H1 (cell line): ENCODE measurements at regions not wholly inside any gene's neighbourhood (a gene's known extent, or its start where the extent isn't known, plus 50 kb on each side); places are given as distances from the start of the nearest gene placed in this dataset.

Experiments used
- BRCA1 ChIP-seq: IDR thresholded peaks from 2 replicates; pipeline ENCODE4 v1.6.1; 2012; ENCODE audit warnings: low read depth, low read length, improper control_type of control experiment
- CBX5 ChIP-seq: fragments of 300-800, 300-1000 bp; sonication (generic); IDR thresholded peaks from 2 replicates; pipeline ENCODE4 v1.7.1; 2016; ENCODE audit warnings: antibody characterized with exemption, low read length, low read depth
- CEBPB ChIP-seq: IDR thresholded peaks from 2 replicates; pipeline ENCODE4 v1.6.1; 2012; ENCODE audit warnings: low read depth, low read length
- CHD2 ChIP-seq: IDR thresholded peaks from 2 replicates; pipeline ENCODE4 v1.6.1; 2012; ENCODE audit warnings: low read length, improper control_type of control experiment
- EP300 ChIP-seq, 2 experiments: IDR thresholded peaks; 1 replicate in 1 of 2; 2 replicates in 1 of 2; pipeline ENCODE4 v1.6.1; 2011 to 2012; ENCODE audit warnings: low read depth in 2 of 2, low read length in 2 of 2, mild to moderate bottlenecking in 2 of 2, borderline replicate concordance in 1 of 2, inconsistent platforms in 1 of 2, moderate library complexity in 1 of 2
- MAX ChIP-seq: IDR thresholded peaks from 2 replicates; pipeline ENCODE4 v1.6.1; 2012; ENCODE audit warnings: inconsistent platforms
- PHF8 ChIP-seq: fragments of 200-600 bp; sonication (generic); conservative IDR thresholded peaks from 2 replicates; pipeline ENCODE4 v1.7.1; 2012; ENCODE audit warnings: low read depth, mild to moderate bottlenecking, inconsistent platforms, low read length, moderate library complexity
- POLR2A ChIP-seq, 2 experiments: IDR thresholded peaks; 1 replicate in 1 of 2; 2 replicates in 1 of 2; pipeline ENCODE4 v1.6.1; 2011; ENCODE audit warnings: low read depth in 2 of 2, low read length in 2 of 2, mild to moderate bottlenecking in 2 of 2; ENCODE audit errors: control extremely low read depth in 1 of 2
- POLR2AphosphoS5 ChIP-seq: IDR thresholded peaks from 2 replicates; pipeline ENCODE4 v1.6.1; 2011; ENCODE audit warnings: low read depth, low read length
- RAD21 ChIP-seq, 2 experiments: IDR thresholded peaks in 1 of 2; conservative IDR thresholded peaks in 1 of 2; 2 replicates each; pipeline ENCODE4 v1.6.1; 2011; ENCODE audit warnings: low read depth in 2 of 2, low read length in 2 of 2, improper control_type of control experiment in 1 of 2, inconsistent platforms in 1 of 2, mild to moderate bottlenecking in 1 of 2, moderate library complexity in 1 of 2
- RFX5 ChIP-seq: IDR thresholded peaks from 2 replicates; pipeline ENCODE4 v1.6.1; 2011; ENCODE audit warnings: low read depth, low read length, improper control_type of control experiment, borderline replicate concordance
- SIX5 ChIP-seq: IDR thresholded peaks from 2 replicates; pipeline ENCODE4 v1.6.1; 2011; ENCODE audit warnings: mild to moderate bottlenecking, low read depth, low read length
- USF2 ChIP-seq: IDR thresholded peaks from 2 replicates; pipeline ENCODE4 v1.6.1; 2011; ENCODE audit warnings: low read length, improper control_type of control experiment
- TF ChIP-seq, protein P1 (sequence below), 3 experiments: IDR thresholded peaks; 1 replicate in 2 of 3; 2 replicates in 1 of 3; pipeline versions ENCODE4 v1.5.1 to v1.6.1; 2011; ENCODE audit warnings: low read length in 3 of 3, mild to moderate bottlenecking in 3 of 3, inconsistent platforms in 2 of 3, low read depth in 1 of 3, moderate library complexity in 1 of 3; ENCODE audit not compliant: insufficient read depth in 1 of 3; ENCODE audit errors: control extremely low read depth in 1 of 3

DNA sequence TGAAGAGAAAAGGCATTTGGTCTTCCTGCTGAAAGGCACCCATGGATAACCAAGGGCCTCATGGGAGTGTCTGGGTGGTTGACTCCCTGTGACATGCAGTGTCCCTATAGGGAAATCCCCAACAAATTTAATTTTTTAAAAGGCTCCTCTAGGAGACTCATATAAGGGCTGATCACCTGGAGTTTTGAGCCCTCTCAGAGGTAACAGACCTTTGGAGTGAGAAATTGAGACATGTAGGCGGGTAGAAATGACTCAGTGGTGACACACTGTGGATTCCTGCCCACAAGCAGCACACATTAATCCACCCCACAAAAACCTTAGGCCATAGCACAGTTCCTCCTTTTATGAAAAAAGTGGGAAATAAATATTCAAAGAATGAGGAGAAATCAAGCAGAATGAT lies 557.0 kb upstream of the CNTNAP5 start:
- TF ChIP-seq POLR2A (IDR thresholded peaks at IDR 0.05; ENCODE audit: control extremely low read depth in 1 of 2, low read depth in 2 of 2, low read length in 2 of 2) (no peak), SIX5 (no peak), RAD21 (IDR thresholded peaks at IDR 0.05 in 1 of 2, conservative IDR thresholded peaks at IDR 0.05 in 1 of 2; ENCODE audit: low read depth in 2 of 2, low read length in 2 of 2) (no peak), CEBPB (no peak), CBX5 (no peak), CHD2 (no peak), BRCA1 (no peak), USF2 (no peak), PHF8 (no peak), EP300 (IDR thresholded peaks at IDR 0.05; ENCODE audit: borderline replicate concordance in 1 of 2, low read depth in 2 of 2, low read length in 2 of 2) (no peak), POLR2AphosphoS5 (no peak), RFX5 (no peak), MAX (no peak)
- TF ChIP-seq, protein P1, sequence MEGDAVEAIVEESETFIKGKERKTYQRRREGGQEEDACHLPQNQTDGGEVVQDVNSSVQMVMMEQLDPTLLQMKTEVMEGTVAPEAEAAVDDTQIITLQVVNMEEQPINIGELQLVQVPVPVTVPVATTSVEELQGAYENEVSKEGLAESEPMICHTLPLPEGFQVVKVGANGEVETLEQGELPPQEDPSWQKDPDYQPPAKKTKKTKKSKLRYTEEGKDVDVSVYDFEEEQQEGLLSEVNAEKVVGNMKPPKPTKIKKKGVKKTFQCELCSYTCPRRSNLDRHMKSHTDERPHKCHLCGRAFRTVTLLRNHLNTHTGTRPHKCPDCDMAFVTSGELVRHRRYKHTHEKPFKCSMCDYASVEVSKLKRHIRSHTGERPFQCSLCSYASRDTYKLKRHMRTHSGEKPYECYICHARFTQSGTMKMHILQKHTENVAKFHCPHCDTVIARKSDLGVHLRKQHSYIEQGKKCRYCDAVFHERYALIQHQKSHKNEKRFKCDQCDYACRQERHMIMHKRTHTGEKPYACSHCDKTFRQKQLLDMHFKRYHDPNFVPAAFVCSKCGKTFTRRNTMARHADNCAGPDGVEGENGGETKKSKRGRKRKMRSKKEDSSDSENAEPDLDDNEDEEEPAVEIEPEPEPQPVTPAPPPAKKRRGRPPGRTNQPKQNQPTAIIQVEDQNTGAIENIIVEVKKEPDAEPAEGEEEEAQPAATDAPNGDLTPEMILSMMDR (IDR thresholded peaks at IDR 0.05; ENCODE audit: control extremely low read depth in 1 of 3, insufficient read depth in 1 of 3, low read depth in 1 of 3, low read length in 3 of 3): no peak
